IMR-90 (cell line): ENCODE measurements at regions not wholly inside any gene's neighbourhood (a gene's known extent, or its start where the extent isn't known, plus 50 kb on each side); places are given as distances from the start of the nearest gene placed in this dataset.

Experiments
- BHLHE40 ChIP-seq: fragments of 150-350 bp; IDR thresholded peaks from 2 replicates; pipeline ENCODE4 v1.6.1; 2016; ENCODE audit warnings: mild to moderate bottlenecking, low read depth, low read length
- CEBPB ChIP-seq: IDR thresholded peaks from 2 replicates; pipeline ENCODE4 v1.6.1; 2012; ENCODE audit warnings: low read depth, low read length, improper control_type of control experiment
- CTCF ChIP-seq: conservative IDR thresholded peaks from 2 replicates; pipeline ENCODE4 v1.5.1; 2012; ENCODE audit warnings: mild to moderate bottlenecking, low read depth, low read length, improper control_type of control experiment
- ELK1 ChIP-seq: fragments of 150-350 bp; IDR thresholded peaks from 2 replicates; pipeline ENCODE4 v1.6.1; 2016; ENCODE audit warnings: low read depth, mild to moderate bottlenecking, low read length, moderate library complexity, borderline replicate concordance
- FOS ChIP-seq: fragments of 150-350 bp; IDR thresholded peaks from 2 replicates; pipeline ENCODE4 v1.6.1; 2016; ENCODE audit warnings: low read depth, low read length
- MAZ ChIP-seq: IDR thresholded peaks from 2 replicates; pipeline ENCODE4 v1.6.1; 2012; ENCODE audit warnings: low read depth, mild to moderate bottlenecking, low read length, improper control_type of control experiment, moderate library complexity, borderline replicate concordance
- MXI1 ChIP-seq: IDR thresholded peaks from 2 replicates; pipeline ENCODE4 v1.6.1; 2012; ENCODE audit warnings: low read depth, mild to moderate bottlenecking, low read length, moderate library complexity, borderline replicate concordance
- POLR2A ChIP-seq: IDR thresholded peaks from 2 replicates; pipeline ENCODE4 v1.6.1; 2012; ENCODE audit warnings: mild to moderate bottlenecking, low read depth, low read length
- RAD21 ChIP-seq: IDR thresholded peaks from 2 replicates; pipeline ENCODE4 v1.6.1; 2012; ENCODE audit warnings: low read length, improper control_type of control experiment
- RCOR1 ChIP-seq: IDR thresholded peaks from 2 replicates; pipeline ENCODE4 v1.6.1; 2012; ENCODE audit warnings: mild to moderate bottlenecking, low read length, improper control_type of control experiment; ENCODE audit not compliant: insufficient replicate concordance
- RFX5 ChIP-seq: IDR thresholded peaks from 2 replicates; pipeline ENCODE4 v1.8.0; 2012; ENCODE audit warnings: low read depth, mild to moderate bottlenecking, low read length, moderate library complexity
- SMC3 ChIP-seq: fragments of 150-350 bp; IDR thresholded peaks from 2 replicates; pipeline ENCODE4 v1.6.1; 2016; ENCODE audit warnings: low read depth, mild to moderate bottlenecking, antibody characterized with exemption, low read length, moderate library complexity
- USF2 ChIP-seq: fragments of 150-350 bp; IDR thresholded peaks from 2 replicates; pipeline ENCODE4 v1.6.1; 2017; ENCODE audit warnings: mild to moderate bottlenecking, antibody characterized with exemption, low read length, low read depth

- TF ChIP-seq POLR2A (no peak), CTCF (no peak), RFX5 (no peak), USF2 (no peak), MXI1 (no peak), RAD21 (no peak), ELK1 (no peak), MAZ (no peak), RCOR1 (no peak), BHLHE40 (no peak), FOS (no peak), CEBPB (no peak), SMC3 (no peak)
Observed at GRCh38 chr9:78666818-78667414, 370.0 kb downstream of the PSAT1 start.
